ENCODE measurements at regions not wholly inside any gene's neighbourhood (a gene's known extent, or its start where the extent isn't known, plus 50 kb on each side); places are given as distances from the start of the nearest gene placed in this dataset.
"Not testable (repeated sequence)": the region's sequence is repeated elsewhere in the genome, so short reads cannot be mapped to it uniquely, and the experiment has no call there.

DNA sequence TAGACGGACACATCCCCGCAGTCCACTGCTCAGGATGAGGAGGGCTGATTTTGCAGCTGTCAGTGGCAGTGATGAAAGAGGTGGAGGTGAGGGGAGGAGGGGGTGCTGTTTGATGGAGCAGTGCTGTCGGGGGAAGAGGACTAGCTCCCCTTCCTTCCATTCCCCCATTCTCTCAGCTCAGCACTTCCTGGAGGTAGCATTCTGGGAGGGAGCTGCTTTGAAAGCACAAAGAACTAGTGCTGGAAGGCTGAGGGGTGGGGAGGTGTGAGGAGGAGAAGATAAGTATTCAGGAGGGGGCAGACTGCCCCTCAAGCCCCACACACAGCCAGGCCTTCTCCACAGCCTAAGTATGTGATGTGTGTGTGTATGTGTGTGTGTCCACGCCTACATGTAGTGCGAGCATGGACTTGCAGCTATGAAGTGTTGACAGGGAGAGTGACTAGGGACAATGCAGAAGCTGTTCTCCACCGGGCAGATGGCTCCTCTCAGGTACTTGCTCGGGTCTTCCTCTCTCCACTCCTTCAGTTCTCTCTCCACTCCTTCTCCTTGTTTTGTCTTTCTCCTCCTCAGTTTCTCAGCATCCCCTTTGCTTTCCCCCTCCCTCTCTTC is 65.5 kb upstream of the HSPA9 start:
- no peak for TF ChIP-seq CTCF (conservative IDR thresholded peaks at IDR 0.05; ENCODE audit: low read length)
- DNase-seq (ENCODE audit: low read depth) = no peak
- H3K4me3 ChIP-seq (ENCODE audit: low read length) = no peak overlapping the region

DNA sequence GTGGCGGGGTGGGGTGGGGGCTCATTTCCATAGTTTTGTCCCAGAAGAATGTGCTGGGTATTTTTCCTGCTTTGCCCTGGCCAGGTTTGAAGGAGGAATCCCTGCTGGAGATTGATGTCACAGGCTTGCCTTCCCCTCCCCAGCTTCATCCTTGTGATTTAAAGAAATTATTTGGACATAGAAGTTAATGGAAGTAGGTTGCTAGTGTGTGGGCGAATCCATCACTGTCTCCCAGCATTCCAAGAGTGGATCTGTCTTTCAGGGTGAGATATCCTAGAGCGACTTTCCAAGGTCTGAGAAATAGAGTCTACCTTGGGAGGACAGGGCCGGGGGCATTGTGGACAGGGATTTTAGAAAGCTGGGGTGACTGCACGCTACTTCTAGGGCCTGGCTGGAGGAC is 64.9 kb upstream of the HSPA9 start:
- no peak overlapping the region for H3K4me3 ChIP-seq (ENCODE audit: low read length)
- no peak for DNase-seq (ENCODE audit: low read depth)
- TF ChIP-seq CTCF (conservative IDR thresholded peaks at IDR 0.05; ENCODE audit: low read length) = no peak

DNA sequence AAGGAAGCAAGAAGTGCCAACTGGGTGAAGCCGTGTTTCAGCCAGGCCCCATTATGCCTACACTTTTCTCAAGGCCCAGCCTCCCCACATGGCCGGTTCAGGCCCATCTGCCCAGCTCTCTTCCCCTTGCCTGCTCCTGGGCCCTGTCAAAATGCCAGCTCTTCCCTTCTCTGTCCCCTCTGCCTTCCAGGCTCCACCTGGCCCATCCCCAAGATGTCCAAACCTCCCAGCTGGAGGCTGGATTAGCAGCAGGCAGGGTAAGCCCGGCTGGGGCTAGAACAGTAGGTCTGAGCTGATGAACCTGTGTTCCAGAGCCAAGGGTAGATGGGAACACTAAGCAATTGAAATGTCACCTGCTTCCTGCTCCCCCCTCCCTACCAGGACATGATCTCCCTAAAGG is 64.1 kb upstream of the HSPA9 start:
- no peak for DNase-seq (ENCODE audit: low read depth)
- no peak for TF ChIP-seq CTCF (conservative IDR thresholded peaks at IDR 0.05; ENCODE audit: low read length)

DNA sequence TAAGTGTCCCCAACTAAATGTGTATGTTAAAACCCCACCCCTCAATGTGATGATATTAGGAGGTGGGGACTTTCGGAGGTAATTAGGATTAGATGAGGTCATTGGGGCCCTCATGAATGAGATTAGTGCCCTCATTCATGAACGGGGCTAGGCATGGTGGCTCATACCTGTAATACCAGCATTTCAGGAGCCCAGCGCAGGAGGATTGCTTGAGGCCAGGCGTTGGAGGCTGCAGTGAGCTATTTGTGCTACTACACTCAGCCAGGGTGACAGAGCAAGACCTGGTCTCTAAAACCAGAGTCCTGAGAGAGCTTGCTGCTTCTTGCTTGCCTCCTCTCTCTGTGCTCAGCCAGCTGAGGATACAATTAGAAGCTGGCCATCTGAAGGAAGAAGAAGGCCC is 62.1 kb upstream of the HSPA9 start:
- no peak for DNase-seq (ENCODE audit: low read depth)
- no peak for TF ChIP-seq CTCF (conservative IDR thresholded peaks at IDR 0.05; ENCODE audit: low read length)
- no peak overlapping the region for H3K4me3 ChIP-seq (ENCODE audit: low read length)

More for the DNA sequence above, 64.1 kb upstream of the HSPA9 start:
- H3K4me3 ChIP-seq (ENCODE audit: low read length) = no peak overlapping the region

DNA sequence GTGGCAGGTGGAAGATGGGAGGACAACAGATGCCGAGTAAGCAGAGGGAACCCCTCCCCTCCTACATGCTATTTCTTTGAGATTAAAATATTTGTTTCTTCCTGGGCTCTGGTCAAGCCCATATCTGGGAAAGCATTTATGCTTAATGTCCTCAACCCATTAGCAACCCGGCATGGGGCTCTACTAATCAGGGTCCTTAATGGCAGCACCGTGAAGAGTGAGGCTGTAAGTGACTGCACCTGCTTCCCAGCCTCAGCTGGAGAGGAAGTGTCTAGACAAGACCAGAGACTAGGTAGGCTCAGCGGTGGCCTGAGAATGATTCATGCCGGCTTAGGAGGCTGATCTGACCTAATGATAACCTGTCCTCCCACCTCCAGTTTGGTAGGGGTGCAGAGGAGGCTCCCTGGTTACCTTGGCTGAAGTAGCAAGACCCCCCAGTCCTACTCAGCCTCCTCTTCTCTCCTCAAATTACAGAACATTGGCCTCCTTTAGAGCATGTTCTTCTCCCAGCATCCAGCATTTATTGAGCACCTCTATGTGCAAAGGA is 61.3 kb upstream of the HSPA9 start:
- no peak overlapping the region for H3K4me3 ChIP-seq (ENCODE audit: low read length)
- no peak for TF ChIP-seq CTCF (conservative IDR thresholded peaks at IDR 0.05; ENCODE audit: low read length)
- DNase-seq (ENCODE audit: low read depth) = no peak

GRCh38 chr5:138635708-138636107 is 60.5 kb upstream of the HSPA9 start:
- H3K4me3 ChIP-seq (ENCODE audit: low read length) = no peak overlapping the region
- TF ChIP-seq CTCF (conservative IDR thresholded peaks at IDR 0.05; ENCODE audit: low read length) = no peak
- no peak for DNase-seq (ENCODE audit: low read depth)

- peak; percentile 33 for DNase-seq (ENCODE audit: low read depth)
- H3K4me3 ChIP-seq (ENCODE audit: low read length) = no peak overlapping the region
- no peak for TF ChIP-seq CTCF (conservative IDR thresholded peaks at IDR 0.05; ENCODE audit: low read length)
Measured at GRCh38 chr5:138635265-138635664, 60.1 kb upstream of the HSPA9 start.

- not testable (repeated sequence) for DNase-seq (ENCODE audit: low read depth)
Measured at GRCh38 chr5:138634804-138635203, 59.6 kb upstream of the HSPA9 start.

More at GRCh38 chr5:138634804-138635203, 59.6 kb upstream of the HSPA9 start:
- not testable (repeated sequence) for H3K4me3 ChIP-seq (ENCODE audit: low read length)

Data from AG10803 (cell line).